ENCODE measurements at regions not wholly inside any gene's neighbourhood (a gene's known extent, or its start where the extent isn't known, plus 50 kb on each side); places are given as distances from the start of the nearest gene placed in this dataset.

DNA sequence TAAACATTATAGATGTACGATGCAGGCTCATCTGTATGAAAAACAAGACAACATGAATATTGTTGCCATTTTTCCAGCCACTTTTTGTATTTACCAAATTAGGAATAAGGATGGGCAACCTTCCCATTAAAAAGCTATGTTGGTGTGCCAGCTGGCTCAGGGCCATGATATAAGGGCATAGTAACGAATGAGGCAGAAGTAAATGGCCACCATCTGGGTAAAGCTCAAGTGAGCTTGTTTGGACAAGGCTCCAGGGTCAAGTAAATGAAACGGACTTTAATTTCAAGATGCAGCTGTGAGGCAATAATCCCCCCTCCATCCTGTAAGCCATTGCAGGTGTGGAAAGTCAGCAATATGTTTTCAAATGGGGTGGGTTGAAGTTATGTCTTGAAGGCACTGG, 930.9 kb upstream of the CDH8 start:
- TF ChIP-seq POLR2AphosphoS5 (IDR thresholded peaks at IDR 0.05) (no peak), EP300 (IDR thresholded peaks at IDR 0.05) (no peak), POLR2A (IDR thresholded peaks at IDR 0.05) (no peak)
- TF ChIP-seq, protein P1, sequence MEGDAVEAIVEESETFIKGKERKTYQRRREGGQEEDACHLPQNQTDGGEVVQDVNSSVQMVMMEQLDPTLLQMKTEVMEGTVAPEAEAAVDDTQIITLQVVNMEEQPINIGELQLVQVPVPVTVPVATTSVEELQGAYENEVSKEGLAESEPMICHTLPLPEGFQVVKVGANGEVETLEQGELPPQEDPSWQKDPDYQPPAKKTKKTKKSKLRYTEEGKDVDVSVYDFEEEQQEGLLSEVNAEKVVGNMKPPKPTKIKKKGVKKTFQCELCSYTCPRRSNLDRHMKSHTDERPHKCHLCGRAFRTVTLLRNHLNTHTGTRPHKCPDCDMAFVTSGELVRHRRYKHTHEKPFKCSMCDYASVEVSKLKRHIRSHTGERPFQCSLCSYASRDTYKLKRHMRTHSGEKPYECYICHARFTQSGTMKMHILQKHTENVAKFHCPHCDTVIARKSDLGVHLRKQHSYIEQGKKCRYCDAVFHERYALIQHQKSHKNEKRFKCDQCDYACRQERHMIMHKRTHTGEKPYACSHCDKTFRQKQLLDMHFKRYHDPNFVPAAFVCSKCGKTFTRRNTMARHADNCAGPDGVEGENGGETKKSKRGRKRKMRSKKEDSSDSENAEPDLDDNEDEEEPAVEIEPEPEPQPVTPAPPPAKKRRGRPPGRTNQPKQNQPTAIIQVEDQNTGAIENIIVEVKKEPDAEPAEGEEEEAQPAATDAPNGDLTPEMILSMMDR (IDR thresholded peaks at IDR 0.05), result no peak

Data from stomach (tissue), 4 donors.